ENCODE measurements at regions not wholly inside any gene's neighbourhood (a gene's known extent, or its start where the extent isn't known, plus 50 kb on each side); places are given as distances from the start of the nearest gene placed in this dataset.

- no peak for TF ChIP-seq CTCF (IDR thresholded peaks at IDR 0.05)
- TF ChIP-seq POLR2A (IDR thresholded peaks at IDR 0.05): no peak
- no peak for DNase-seq
- intact Hi-C loops (cut with DNase I; ENCODE audit: low total_unique reads): no loop called here
- Histone ChIP-seq H3K27me3 (no peaks in the 10 kb centered on the region), H3K9me3 (no peaks in the 10 kb centered on the region), H3K4me3 (no peak overlapping the region), H3K36me3 (no peaks in the 10 kb centered on the region), H3K27ac (no peak overlapping the region), H3K4me1 (no peaks in the 10 kb centered on the region)
Measured at GRCh38 chr18:31225668-31226067, 63.0 kb upstream of the DSC1 start.

- Histone ChIP-seq H3K27me3 (no peaks in the 10 kb centered on the region), H3K27ac (no peak overlapping the region), H3K36me3 (no peaks in the 10 kb centered on the region), H3K9me3 (no peaks in the 10 kb centered on the region), H3K4me3 (no peak overlapping the region), H3K4me1 (no peaks in the 10 kb centered on the region)
- no peak for DNase-seq
- no peak for TF ChIP-seq CTCF (IDR thresholded peaks at IDR 0.05)
- no peak for TF ChIP-seq POLR2A (IDR thresholded peaks at IDR 0.05)
- intact Hi-C loops (cut with DNase I; ENCODE audit: low total_unique reads): no loop called here
Measured at GRCh38 chr18:31227497-31228229, 65.0 kb upstream of the DSC1 start.

GRCh38 chr18:31229829-31230228, 67.2 kb upstream of the DSC1 start:
- H3K27ac ChIP-seq: no peak overlapping the region

GRCh38 chr18:31230495-31230894, 67.8 kb upstream of the DSC1 start:
- TF ChIP-seq POLR2A (IDR thresholded peaks at IDR 0.05) (no peak), CTCF (IDR thresholded peaks at IDR 0.05) (no peak)
- no peaks in the 10 kb centered on the region for H3K9me3 ChIP-seq
- no peak overlapping the region for H3K4me3 ChIP-seq
- intact Hi-C loops (cut with DNase I; ENCODE audit: low total_unique reads): no loop called here
- no peaks in the 10 kb centered on the region for H3K4me1 ChIP-seq
- H3K27me3 ChIP-seq: no peaks in the 10 kb centered on the region
- no peak for DNase-seq
- no peaks in the 10 kb centered on the region for H3K36me3 ChIP-seq
- H3K27ac ChIP-seq: no peak overlapping the region

More at GRCh38 chr18:31229829-31230228, 67.2 kb upstream of the DSC1 start:
- no peak for TF ChIP-seq CTCF (IDR thresholded peaks at IDR 0.05)
- no peak for TF ChIP-seq POLR2A (IDR thresholded peaks at IDR 0.05)
- intact Hi-C loops (cut with DNase I; ENCODE audit: low total_unique reads): no loop called here
- H3K9me3 ChIP-seq: no peaks in the 10 kb centered on the region
- H3K4me3 ChIP-seq: no peak overlapping the region
- no peaks in the 10 kb centered on the region for H3K36me3 ChIP-seq
- no peak for DNase-seq
- H3K4me1 ChIP-seq: no peaks in the 10 kb centered on the region
- no peaks in the 10 kb centered on the region for H3K27me3 ChIP-seq

- no peaks in the 10 kb centered on the region for H3K36me3 ChIP-seq
- intact Hi-C loops (cut with DNase I; ENCODE audit: low total_unique reads): no loop called here
- TF ChIP-seq CTCF (IDR thresholded peaks at IDR 0.05) (no peak), POLR2A (IDR thresholded peaks at IDR 0.05) (no peak)
- H3K9me3 ChIP-seq: no peaks in the 10 kb centered on the region
- no peaks in the 10 kb centered on the region for H3K4me1 ChIP-seq
- no peaks in the 10 kb centered on the region for H3K27me3 ChIP-seq
- no peak overlapping the region for H3K4me3 ChIP-seq
- DNase-seq: no peak
- H3K27ac ChIP-seq: no peak overlapping the region
Measured at GRCh38 chr18:31232013-31232412, 69.4 kb upstream of the DSC1 start.

All from uterus (tissue), 3 donors.